ENCODE measurements at regions not wholly inside any gene's neighbourhood (a gene's known extent, or its start where the extent isn't known, plus 50 kb on each side); places are given as distances from the start of the nearest gene placed in this dataset.

- no peak for DNase-seq
- WGBS, 2 donors, result 67 to 75% methylated on average over 1 of the region's 2 CpGs
- H3K36me3 ChIP-seq, result no peaks in the 10 kb centered on the region
- H3K9me3 ChIP-seq, result peaks cover 0 to 4% (median 3%) of the 10 kb centered on the region in 3 donors
- no peak overlapping the region for H3K4me3 ChIP-seq
- H3K4me1 ChIP-seq, result no peaks in the 10 kb centered on the region
- H3K27ac ChIP-seq, result no peak overlapping the region
- TF ChIP-seq POLR2A (IDR thresholded peaks at IDR 0.05) (no peak), CTCF (IDR thresholded peaks at IDR 0.05) (no peak)
- intact Hi-C loops (cut with DNase I), result no loop called here
- peaks cover 0 to 3% (median 0%) of the 10 kb centered on the region in 4 donors for H3K27me3 ChIP-seq
Measured at GRCh38 chr11:116650052-116650451, 122.7 kb downstream of the BUD13 start.

DNA sequence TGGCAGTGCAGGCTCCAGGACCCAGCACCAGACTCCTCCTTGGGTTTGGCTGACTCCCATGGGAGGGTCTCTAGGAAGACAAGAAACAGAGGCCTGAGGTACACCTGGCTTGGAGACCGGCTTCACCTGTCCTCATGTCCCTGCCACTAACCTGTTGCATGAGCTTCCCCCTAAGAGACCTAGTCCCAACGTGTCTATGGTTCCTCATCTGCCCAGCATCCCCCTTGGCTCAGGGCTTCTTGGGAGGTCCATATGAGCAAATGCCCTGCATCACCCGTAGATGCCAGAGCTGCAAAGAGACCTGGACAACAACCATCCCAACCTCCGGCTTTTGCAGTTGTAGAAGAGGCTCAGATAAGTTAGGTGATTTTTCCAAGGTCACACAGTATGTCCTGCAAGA, 123.5 kb downstream of the BUD13 start:
- Histone ChIP-seq H3K4me1 (no peaks in the 10 kb centered on the region), H3K4me3 (no peak overlapping the region), H3K9me3 (no peaks in the 10 kb centered on the region), H3K27ac (no peak overlapping the region), H3K36me3 (no peaks in the 10 kb centered on the region), H3K27me3 (peaks cover 0 to 3% (median 0%) of the 10 kb centered on the region in 4 donors)
- 78 to 85% methylated on average over 4 of the region's 4 CpGs for WGBS, 2 donors
- no peak for TF ChIP-seq CTCF (IDR thresholded peaks at IDR 0.05)
- TF ChIP-seq POLR2A (IDR thresholded peaks at IDR 0.05), result no peak
- DNase-seq, result no peak
- intact Hi-C loops (cut with DNase I), result no loop called here

GRCh38 chr11:116648247-116649174, 124.3 kb downstream of the BUD13 start:
- intact Hi-C loops (cut with DNase I), result no loop called here
- Histone ChIP-seq H3K4me3 (no peak overlapping the region), H3K27ac (no peak overlapping the region), H3K27me3 (peaks cover 0 to 6% (median 0%) of the 10 kb centered on the region in 4 donors), H3K36me3 (no peaks in the 10 kb centered on the region), H3K4me1 (no peaks in the 10 kb centered on the region), H3K9me3 (no peaks in the 10 kb centered on the region)
- TF ChIP-seq POLR2A (IDR thresholded peaks at IDR 0.05) (no peak), CTCF (IDR thresholded peaks at IDR 0.05) (no peak)
- 80% methylated on average over 2 of the region's 2 CpGs; no CpG with 5 or more reads in 1 of the 2 donors for WGBS, 2 donors
- DNase-seq, result no peak

GRCh38 chr11:116647305-116648080, 125.3 kb downstream of the BUD13 start:
- DNase-seq, result no peak
- Histone ChIP-seq H3K27ac (no peak overlapping the region), H3K9me3 (no peaks in the 10 kb centered on the region), H3K4me3 (no peak overlapping the region), H3K27me3 (peaks cover 0 to 13% (median 0%) of the 10 kb centered on the region in 4 donors), H3K36me3 (no peaks in the 10 kb centered on the region), H3K4me1 (no peaks in the 10 kb centered on the region)
- TF ChIP-seq POLR2A (IDR thresholded peaks at IDR 0.05) (no peak), CTCF (IDR thresholded peaks at IDR 0.05) (no peak)
- intact Hi-C loops (cut with DNase I), result no loop called here
- 75 to 87% methylated on average over 3 to 7 of the region's 7 CpGs for WGBS, 2 donors

DNA sequence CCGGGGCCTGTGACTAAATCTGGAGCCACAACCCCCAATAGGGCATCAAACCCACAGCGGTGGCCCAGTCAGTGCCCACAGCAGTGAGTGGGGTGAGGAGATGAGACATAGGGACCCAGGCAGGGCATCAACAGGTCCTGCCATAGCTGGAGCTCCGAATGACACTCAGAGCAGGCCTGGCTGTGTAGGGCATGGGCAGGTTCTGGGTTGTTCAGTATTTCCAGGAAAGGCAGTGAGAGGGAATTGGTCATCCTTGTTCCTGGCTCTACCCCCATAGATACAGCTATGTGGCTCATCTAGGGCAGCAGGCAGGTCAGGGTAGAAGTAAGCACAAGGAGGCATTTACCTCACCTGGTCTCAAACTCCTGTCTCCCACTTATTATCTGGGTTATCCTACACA, 126.6 kb downstream of the BUD13 start:
- Histone ChIP-seq H3K27ac (no peak overlapping the region), H3K4me3 (no peak overlapping the region), H3K36me3 (no peaks in the 10 kb centered on the region), H3K27me3 (peaks cover 0 to 25% (median 0%) of the 10 kb centered on the region in 4 donors), H3K4me1 (no peaks in the 10 kb centered on the region), H3K9me3 (no peaks in the 10 kb centered on the region)
- DNase-seq, result no peak
- intact Hi-C loops (cut with DNase I), result no loop called here
- TF ChIP-seq CTCF (IDR thresholded peaks at IDR 0.05) (no peak), POLR2A (IDR thresholded peaks at IDR 0.05) (no peak)
- 70 to 87% methylated on average over 2 to 3 of the region's 3 CpGs for WGBS, 2 donors

Measured in esophagus squamous epithelium (tissue), 5 donors.